Head of caudate nucleus (tissue), 42 donors: ENCODE measurements at regions not wholly inside any gene's neighbourhood (a gene's known extent, or its start where the extent isn't known, plus 50 kb on each side); places are given as distances from the start of the nearest gene placed in this dataset.

ENCODE experiments used
- DNase-seq, 42 donors: peaks; one replicate each; pipeline versions ENCODE4 v3.0.0 to v3.0.0-alpha.2; 2020 to 2021; ENCODE audit warnings: mixed read lengths in 7 of 42
- intact Hi-C: fragments of 100-400 bp; cut with DNase I; formaldehyde crosslinking; loops from one replicate; pipeline ENCODE4 v1.15.0; 2022

GRCh38 chr9:88926781-88927505 is 64.3 kb upstream of the S1PR3 start:
- DNase-seq: no peak
- intact Hi-C loops: no loop called here

- no peak for DNase-seq
- intact Hi-C loops: no loop called here
These were observed 63.8 kb upstream of the S1PR3 start for GRCh38 chr9:88927510-88927909.

- intact Hi-C loops: no loop called here
- DNase-seq: no peak
These were observed 60.6 kb upstream of the S1PR3 start for GRCh38 chr9:88930716-88931115.

GRCh38 chr9:88932766-88933165 is 58.5 kb upstream of the S1PR3 start:
- intact Hi-C loops: no loop called here
- DNase-seq: no peak

GRCh38 chr9:88933607-88934379 is 57.5 kb upstream of the S1PR3 start:
- intact Hi-C loops: no loop called here
- DNase-seq: no peak

- no peak for DNase-seq
- intact Hi-C loops: no loop called here
These were observed 56.3 kb upstream of the S1PR3 start for GRCh38 chr9:88934876-88935535.

- intact Hi-C loops: no loop called here
- DNase-seq: no peak
These were observed 55.1 kb upstream of the S1PR3 start for GRCh38 chr9:88936132-88936531.

GRCh38 chr9:88936668-88937067 is 54.6 kb upstream of the S1PR3 start:
- intact Hi-C loops: no loop called here
- no peak for DNase-seq

- no peak for DNase-seq
- intact Hi-C loops: no loop called here
These were observed 54.0 kb upstream of the S1PR3 start for GRCh38 chr9:88937248-88937647.

GRCh38 chr9:88938189-88938588 is 53.1 kb upstream of the S1PR3 start:
- no peak for DNase-seq
- intact Hi-C loops: no loop called here
